Thyroid gland (tissue), 4 donors: ENCODE measurements at regions not wholly inside any gene's neighbourhood (a gene's known extent, or its start where the extent isn't known, plus 50 kb on each side); places are given as distances from the start of the nearest gene placed in this dataset.

Source experiments
- POLR2A ChIP-seq, 2 donors: fragments of 450-650 bp; IDR thresholded peaks; one replicate each; pipeline ENCODE4 v1.6.1; 2017; ENCODE audit warnings: antibody characterized with exemption in 2 of 2, mild to moderate bottlenecking in 2 of 2, moderate library complexity in 1 of 2
- TF ChIP-seq, protein P1 (sequence below), 6 experiments: fragments of 200-600 bp in 3 of 6; fragments of 450-650 bp in 3 of 6; sonication (generic) in 3 of 6; IDR thresholded peaks; one replicate each; pipeline ENCODE4 v1.5.1; 2016 to 2019; ENCODE audit warnings: antibody characterized with exemption in 6 of 6, mild to moderate bottlenecking in 2 of 6, inconsistent platforms in 1 of 6, moderate library complexity in 1 of 6

DNA sequence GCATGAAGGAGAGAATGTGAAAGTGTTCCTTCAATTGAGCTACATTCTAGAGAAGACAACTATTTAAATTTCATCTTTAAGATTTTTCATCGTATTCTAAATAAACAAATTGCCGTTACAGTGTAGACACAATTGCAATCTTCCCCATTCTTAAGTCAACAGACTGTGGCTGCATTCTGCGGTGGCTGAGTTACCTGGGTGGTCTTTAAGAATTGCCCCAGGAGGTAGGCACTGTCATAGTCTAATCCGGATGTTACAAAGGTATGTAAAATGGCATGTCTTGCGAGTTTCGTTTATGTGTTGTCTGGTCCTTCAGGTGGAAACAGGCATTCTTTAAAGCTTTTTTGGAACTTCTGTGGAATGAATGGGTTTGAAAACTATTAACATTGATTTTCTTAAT, 586.1 kb upstream of the PITX2 start:
- TF ChIP-seq, protein P1, sequence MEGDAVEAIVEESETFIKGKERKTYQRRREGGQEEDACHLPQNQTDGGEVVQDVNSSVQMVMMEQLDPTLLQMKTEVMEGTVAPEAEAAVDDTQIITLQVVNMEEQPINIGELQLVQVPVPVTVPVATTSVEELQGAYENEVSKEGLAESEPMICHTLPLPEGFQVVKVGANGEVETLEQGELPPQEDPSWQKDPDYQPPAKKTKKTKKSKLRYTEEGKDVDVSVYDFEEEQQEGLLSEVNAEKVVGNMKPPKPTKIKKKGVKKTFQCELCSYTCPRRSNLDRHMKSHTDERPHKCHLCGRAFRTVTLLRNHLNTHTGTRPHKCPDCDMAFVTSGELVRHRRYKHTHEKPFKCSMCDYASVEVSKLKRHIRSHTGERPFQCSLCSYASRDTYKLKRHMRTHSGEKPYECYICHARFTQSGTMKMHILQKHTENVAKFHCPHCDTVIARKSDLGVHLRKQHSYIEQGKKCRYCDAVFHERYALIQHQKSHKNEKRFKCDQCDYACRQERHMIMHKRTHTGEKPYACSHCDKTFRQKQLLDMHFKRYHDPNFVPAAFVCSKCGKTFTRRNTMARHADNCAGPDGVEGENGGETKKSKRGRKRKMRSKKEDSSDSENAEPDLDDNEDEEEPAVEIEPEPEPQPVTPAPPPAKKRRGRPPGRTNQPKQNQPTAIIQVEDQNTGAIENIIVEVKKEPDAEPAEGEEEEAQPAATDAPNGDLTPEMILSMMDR (IDR thresholded peaks at IDR 0.05): no peak
- TF ChIP-seq POLR2A (IDR thresholded peaks at IDR 0.05): no peak
